ENCODE measurements at regions not wholly inside any gene's neighbourhood (a gene's known extent, or its start where the extent isn't known, plus 50 kb on each side); places are given as distances from the start of the nearest gene placed in this dataset.
"Not testable (repeated sequence)": the region's sequence is repeated elsewhere in the genome, so short reads cannot be mapped to it uniquely, and the experiment has no call there.

DNA sequence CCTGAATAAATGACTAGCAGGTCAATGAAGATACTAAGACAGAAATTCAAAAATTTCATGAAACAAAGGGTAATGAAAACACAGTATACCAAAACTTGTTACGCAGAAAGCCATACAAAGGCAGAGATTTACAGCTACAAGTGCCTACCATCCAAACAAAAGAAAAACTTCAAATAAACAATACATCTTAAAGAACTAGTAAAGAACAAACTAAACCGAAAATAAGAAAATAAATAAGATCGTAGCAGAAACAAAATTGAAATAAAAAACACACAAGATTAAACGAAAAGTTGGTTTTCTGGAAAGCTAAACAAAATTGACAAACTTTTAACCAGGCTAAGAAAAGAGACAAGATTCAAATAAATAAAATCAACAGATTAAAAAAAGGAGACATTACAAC is 51.5 kb downstream of the VPREB1 start:
- DNase-seq (ENCODE audit: low read depth), result not testable (repeated sequence)

DNA sequence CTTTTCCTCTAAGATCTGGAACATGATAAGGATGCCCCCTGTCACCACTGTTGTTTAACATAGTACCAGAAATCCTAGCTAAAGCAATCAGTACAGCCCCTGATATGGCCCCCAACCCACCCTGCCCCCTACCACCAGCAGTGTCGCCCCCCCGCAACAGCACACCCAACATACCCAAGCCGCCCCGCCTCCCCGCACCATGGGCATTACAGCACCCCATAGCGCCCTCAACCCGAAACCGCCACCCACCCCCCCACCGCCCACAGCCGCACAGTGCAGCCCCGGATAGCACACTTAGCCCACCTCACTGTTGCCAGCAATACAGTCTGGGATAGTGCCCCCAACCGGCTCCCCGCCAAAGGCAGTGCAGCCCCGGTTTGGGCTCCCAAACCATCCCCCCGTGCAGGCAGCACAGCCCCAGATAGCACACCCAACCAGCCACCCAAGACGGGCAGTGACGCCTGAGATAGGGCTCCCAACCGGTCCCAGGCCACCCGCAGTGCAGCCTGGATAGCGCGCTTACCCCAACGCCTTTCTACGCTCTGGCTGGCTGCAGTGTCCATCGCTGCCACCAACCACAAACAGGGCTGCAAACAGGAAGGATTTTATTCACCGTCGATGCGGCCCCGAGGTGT is 52.7 kb downstream of the VPREB1 start:
- peak; percentile 12 for DNase-seq (ENCODE audit: low read depth)

DNA sequence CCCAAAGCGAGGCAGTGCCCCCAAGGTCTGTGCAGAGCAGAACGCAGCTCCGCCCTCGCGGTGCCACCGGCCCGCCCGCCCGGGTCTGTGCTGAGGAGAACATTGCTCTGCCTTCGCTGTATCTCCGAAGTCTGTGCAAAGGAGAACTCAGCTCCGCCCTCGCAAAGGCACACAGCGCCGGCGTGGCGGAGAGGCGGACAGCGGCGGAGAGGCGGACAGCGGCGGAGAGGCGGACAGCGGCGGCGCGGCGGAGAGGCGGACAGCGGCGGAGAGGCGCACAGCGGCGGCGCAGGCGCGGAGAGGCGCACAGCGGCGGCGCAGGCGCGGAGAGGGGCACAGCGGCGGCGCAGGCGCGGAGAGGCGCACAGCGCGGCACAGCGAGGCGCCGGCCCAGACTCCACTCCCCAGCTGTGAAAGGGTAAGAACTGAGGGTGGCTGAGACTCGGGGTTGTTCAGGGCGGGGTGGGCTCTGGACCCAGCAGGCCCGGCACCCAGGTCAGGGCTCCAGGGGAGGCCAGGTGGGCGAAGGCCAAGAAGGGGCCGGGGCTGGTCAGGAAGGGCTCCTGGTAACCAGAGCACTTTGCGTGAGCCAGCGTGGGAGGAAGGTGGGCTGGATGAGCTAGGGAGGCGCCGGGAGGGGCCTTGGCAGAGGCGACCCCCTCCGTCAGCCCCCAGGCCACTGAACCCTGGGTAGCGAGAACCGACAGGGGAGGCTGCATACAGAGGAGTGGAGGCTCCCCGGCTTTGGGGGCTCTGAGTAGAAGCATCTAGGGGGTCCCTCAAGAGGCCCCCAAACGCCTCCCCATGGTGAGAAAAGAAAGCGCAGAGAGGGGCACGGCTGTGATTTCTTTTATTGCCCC is 53.4 kb downstream of the VPREB1 start:
- peak; percentile 59 for DNase-seq (ENCODE audit: low read depth)

DNA sequence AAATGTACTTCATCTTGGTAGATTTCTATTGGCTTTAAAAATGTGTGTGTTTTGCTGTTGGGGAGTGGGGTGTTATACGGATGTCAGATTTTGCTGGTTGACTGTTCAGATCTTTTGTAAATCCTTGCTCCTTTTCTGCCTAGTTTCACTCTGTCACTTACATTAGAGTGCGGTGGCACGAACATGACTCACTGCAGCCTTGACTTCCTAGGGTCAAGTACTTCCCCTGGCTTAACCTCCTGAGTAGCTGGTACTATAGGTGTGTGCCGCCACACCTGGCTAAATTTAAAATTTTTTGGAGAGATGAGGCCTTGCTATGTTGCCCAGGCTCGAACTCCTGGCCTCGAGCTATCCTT is 54.0 kb downstream of the VPREB1 start:
- not testable (repeated sequence) for DNase-seq (ENCODE audit: low read depth)

DNA sequence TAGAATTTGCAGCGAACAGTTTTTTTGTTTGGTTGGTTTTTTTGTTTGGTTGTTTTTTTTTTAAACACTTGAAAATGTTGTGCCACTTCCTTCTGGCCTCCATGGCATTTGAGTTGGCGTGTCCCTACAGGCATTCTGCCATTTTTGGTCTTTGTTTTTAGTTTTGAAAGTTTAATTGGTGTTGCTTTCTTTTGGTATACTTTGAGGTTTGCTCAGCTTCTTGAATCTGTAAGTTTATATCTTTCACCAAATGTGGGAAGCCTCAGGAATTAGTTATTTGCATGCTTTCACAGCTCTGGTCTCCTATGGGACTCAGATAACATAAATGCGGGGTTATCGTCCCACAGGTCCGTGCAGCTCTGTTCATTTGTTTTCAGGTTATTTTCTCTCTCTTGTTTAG is 55.9 kb downstream of the VPREB1 start:
- not testable (repeated sequence) for DNase-seq (ENCODE audit: low read depth)

DNA sequence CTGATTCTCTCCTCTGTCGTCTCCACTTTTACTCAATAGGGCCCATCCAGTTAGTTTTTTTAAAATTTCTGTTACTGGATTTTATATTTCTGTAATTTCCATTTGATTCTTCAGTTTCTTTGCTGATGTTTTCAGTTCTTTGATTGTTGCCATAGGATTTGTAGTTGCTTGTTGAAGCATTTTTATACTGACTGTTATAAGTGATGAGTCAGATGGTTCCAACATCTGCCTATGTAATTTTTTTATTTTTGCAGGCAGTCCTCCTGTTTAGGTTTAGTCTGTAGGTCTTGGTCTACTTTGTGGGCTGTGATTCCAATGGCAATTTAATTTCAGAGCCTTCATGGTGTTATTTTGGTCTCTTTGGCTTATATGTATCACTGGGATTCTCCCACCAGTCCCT is 56.4 kb downstream of the VPREB1 start:
- DNase-seq (ENCODE audit: low read depth), result not testable (repeated sequence)

DNA sequence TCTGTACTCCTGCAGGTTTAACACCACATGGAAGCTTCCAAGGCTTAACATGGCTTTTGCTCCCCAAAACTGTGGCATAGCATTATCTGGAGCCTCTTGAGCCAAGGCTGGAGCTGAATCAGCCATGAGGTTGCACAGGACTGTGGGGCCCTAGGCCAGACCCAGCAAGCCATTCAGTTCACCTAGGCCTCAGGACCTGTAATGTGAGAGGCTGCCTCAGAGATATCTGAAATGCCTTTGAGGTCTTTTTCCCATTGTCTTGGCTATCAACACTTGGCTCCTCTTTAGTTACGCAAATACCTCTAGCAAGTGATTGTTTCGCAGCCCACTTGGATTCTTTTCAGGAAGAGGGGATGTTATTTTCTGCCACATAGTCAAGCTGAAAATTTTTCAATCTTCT is 72.0 kb downstream of the VPREB1 start:
- DNase-seq (ENCODE audit: low read depth), result no peak

DNA sequence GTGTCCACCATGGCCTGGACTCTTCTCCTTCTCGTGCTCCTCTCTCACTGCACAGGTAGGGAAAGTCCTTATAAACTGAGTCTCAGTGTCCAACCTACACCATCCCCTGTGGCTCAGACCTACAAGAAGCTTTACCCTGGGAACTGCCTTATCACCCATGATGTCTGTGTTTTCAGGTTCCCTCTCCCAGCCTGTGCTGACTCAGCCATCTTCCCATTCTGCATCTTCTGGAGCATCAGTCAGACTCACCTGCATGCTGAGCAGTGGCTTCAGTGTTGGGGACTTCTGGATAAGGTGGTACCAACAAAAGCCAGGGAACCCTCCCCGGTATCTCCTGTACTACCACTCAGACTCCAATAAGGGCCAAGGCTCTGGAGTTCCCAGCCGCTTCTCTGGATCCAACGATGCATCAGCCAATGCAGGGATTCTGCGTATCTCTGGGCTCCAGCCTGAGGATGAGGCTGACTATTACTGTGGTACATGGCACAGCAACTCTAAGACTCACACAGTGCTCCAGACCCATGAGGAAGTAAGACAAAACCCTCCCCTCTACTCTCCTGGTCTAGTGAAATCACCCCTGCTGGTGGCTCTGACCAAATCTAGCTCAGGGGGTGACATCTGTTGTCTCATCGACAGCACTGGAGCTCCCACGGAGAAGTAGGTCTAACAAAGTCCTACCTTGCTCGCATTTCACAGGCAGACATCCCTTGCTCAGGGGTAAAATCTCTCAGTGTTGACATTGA is 74.3 kb downstream of the VPREB1 start:
- no peak for DNase-seq (ENCODE audit: low read depth)

DNA sequence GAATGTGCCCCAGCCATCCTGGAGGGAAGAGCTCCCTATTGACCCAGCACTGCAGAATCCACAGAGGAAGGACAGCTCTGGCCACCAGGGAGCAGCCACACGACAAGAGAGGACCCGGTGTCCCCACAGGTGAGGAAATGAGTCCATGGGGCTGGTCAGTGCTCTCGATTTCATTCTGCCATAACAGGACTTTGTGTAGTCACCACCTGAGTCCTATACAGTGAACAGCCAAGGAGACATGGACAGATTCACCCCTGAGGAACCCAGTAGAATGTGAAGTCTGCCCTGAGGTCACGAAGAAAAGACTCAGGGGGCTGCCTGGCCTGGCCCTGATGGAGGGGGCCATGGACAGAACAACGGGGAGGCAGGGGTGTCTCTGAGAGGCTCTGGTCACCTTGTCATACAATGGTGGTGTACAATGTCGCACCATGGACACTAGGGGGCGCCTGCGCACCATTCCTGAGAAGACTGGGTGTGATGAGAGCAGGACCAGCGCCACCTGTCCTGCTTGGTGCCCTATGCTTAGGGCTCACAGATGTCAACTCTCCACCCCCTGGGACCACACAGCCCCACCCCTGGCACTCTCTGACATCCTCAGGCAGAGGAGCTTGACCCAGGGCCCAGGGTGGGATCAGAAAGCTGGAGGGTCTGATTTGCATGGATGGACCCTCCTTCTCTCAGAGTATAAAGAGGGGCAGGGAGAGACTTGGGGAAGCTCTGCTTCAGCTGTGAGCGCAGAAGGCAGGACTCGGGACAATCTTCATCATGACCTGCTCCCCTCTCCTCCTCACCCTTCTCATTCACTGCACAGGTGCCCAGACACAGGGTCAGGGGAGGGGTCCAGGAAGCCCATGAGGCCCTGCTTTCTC is 77.4 kb downstream of the VPREB1 start:
- DNase-seq (ENCODE audit: low read depth), result peak; percentile 63

DNA sequence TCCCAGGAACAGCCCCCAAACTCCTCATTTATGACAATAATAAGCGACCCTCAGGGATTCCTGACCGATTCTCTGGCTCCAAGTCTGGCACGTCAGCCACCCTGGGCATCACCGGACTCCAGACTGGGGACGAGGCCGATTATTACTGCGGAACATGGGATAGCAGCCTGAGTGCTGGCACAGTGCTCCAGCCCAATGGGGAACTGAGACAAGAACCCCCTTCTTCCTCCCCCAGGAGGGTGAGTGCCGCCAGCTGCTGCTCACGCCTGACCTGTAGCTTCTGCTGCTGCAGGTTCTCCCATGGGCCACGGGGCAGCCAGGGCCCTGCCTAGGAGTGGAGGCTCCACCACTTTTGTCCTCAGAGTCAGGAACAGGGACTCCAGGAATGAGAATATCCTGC is 78.2 kb downstream of the VPREB1 start:
- no peak for DNase-seq (ENCODE audit: low read depth)

DNA sequence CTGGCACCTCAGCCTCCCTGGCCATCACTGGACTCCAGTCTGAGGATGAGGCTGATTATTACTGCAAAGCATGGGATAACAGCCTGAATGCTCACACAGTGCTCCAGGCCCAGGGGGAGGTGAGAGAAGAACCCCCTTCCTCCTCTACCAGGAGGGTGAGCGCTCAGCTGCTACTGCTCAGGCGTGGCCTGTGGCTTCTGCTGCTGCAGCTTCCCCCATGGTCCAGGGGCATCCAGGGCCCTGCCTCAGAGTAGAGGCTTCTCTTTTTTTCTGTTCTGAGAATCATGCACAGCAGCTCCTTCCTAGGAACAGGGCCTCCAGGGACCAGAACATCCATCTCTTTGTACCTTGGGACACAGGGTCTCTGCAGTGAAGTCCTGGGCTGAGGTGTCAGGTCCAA is 83.1 kb downstream of the VPREB1 start:
- DNase-seq (ENCODE audit: low read depth), result no peak

DNA sequence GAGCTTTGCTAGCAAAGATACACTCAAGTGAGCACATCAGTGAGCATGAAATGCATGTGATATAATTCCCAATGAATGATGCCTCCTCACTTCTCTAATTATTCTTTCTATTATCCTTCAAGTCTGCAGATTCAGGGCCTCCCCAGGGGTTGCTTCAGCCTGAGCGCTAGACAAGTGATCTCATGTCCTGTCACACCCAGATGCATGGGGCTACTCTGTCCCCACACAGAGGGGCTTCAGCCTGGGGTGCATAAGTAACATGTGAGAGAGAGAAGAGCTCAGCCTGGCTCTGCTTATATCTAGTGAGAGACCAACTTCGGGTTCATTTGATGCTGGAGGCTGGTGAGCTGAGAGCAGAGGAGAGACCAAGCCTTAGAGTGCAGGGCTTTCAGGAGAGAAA is 85.2 kb downstream of the VPREB1 start:
- no peak for DNase-seq (ENCODE audit: low read depth)

DNA sequence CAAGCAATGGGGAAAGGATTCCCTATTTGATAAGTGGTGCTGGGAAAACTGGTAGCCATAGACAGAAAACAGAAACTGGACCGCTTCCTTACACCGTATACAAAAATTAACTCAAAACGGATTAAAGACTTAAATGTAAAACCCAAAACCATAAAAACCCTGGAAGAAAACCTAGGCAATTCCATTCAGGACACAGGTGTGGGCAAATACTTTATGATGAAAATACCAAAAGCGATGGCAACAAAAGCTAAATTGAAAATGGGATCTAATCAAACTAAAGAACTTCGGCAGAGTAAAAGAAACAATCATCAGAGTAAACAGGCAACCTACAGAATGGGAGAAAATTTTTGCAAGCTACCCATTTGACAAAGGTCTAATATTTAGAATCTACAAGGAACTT is 91.1 kb downstream of the VPREB1 start:
- DNase-seq (ENCODE audit: low read depth), result not testable (repeated sequence)

DNA sequence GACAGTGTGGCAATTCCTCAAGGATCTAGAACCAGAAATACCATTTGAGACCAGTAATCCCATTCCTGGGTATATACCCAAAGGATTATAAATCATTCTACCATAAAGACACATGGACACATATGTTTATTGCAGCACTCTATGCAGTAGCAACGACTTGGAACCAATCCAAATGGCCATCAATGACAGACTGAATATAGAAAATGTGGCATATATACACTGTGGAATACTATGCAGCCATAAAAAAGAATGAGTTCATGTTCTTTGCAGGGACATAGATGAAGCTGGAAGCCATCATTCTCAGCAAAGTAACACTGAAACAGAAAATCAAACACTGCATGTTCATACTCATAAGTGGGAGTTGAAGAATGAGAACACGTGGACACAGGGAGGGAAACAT is 91.7 kb downstream of the VPREB1 start:
- not testable (repeated sequence) for DNase-seq (ENCODE audit: low read depth)

DNA sequence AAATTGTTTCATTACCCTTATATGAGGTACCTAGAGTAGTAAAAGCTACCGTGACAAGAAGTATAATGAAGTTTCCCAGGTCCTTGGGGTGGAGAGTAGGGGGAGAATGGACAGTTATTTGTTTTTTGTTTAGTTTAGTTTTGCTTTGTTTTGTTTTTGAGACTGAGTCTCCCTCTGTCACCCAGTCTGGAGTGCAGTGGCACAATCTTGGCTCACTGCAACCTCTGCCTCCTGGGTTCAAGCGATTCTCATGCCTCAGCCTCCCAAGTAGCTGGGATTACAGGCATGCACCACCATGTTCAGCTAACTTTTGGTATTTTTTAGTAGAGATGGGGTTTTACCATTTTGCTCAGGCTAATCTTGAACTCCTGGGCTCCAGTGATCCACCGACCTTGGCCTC is 94.2 kb downstream of the VPREB1 start:
- DNase-seq (ENCODE audit: low read depth), result not testable (repeated sequence)

DNA sequence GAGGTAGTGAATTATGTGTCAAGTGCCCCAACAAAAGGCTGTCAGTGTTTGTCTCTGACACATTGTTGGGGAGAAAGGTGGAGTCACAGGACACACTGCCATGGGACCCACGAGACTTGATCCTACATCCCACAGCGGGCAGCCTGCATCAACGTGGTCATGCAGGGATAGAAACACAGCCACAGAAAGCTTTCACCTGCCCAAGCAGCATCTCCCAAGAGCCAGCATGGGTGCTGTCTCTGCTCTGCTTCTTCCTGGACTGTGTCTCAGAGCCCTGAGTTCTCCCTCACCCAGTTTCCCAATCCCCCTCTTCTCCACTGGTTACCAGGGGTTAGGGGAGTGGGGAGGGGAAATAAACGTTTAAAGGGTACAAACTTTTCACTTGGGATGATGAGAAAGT is 97.2 kb downstream of the VPREB1 start:
- DNase-seq (ENCODE audit: low read depth), result no peak

DNA sequence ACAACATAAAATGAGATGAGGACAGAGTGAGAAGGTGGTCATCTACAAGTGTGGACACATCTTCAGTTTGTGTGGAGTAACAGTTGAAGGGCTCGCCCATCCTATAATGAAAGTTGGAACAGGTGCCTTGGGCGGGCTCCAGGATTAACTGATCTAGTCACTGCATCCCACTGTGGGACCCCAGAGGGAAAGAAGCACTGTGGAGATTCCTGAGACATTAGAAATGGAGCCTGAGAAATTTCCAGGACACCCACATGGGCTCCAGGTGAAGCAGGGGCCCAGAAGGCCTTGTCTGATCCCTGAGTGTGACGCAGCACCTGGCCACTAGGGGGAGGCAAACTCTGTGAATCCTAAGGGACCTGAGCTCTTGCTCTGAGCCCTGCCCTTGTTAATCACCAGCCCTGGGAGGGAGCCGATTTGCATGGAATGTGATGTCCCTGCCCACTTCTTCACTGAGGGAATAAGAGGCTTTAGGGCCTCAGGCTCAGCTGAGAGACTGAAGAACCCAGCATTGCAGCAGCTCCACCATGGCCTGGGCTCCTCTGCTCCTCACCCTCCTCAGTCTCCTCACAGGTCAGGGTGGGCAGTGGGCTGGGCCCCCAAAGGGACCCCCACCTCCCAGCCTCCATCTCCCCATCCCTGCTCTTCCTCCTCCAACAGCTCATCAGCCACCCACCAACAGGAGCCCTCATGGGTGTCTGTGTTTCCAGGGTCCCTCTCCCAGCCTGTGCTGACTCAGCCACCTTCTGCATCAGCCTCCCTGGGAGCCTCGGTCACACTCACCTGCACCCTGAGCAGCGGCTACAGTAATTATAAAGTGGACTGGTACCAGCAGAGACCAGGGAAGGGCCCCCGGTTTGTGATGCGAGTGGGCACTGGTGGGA is 98.4 kb downstream of the VPREB1 start:
- DNase-seq (ENCODE audit: low read depth), result peak; percentile 12

DNA sequence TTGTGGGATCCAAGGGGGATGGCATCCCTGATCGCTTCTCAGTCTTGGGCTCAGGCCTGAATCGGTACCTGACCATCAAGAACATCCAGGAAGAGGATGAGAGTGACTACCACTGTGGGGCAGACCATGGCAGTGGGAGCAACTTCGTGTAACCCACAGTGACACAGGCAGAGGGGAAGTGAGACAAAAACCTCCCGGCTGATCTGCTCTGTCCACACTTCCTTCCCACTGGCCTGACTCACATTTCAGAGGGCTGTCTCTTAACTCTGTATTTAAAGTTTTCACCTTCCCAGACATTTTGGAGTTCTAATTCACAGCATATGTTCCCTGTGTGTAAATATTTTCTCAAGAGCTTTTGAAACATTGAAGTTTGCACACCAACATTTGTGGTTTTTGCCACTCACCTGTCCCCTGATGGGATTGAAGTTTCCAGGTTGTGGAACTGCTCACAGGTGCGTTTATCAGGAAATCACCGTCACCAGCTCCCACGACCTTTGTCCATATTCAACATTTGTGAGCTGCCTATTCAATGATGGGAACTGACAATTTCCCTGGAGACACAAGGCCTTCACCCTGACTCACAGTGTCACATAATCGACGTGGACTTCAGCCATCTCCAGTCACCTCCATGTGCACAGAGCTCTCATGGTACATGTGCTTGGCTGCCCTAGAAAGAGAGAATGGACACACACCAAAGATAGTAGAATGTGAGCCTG is 99.2 kb downstream of the VPREB1 start:
- no peak for DNase-seq (ENCODE audit: low read depth)

DNA sequence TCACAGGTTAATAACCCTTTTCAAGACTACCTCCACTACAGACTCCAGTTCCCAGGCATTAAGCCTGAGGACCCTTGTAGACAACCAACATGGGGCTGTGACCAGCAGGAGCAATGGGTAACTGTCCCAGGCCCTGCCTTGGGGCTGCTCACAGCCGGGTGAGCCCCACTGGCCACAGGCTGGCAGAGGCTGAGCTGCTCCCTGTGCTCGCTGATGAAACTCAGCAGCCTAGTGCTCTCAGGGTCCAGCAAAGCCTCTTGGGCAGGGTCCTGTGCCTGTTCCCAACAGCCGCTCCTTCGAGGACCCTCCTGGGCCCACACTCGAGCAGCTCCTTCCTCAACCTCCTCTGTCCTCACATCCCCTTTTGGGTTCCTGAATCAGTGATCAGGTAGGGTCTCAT is 99.8 kb downstream of the VPREB1 start:
- no peak for DNase-seq (ENCODE audit: low read depth)

DNA sequence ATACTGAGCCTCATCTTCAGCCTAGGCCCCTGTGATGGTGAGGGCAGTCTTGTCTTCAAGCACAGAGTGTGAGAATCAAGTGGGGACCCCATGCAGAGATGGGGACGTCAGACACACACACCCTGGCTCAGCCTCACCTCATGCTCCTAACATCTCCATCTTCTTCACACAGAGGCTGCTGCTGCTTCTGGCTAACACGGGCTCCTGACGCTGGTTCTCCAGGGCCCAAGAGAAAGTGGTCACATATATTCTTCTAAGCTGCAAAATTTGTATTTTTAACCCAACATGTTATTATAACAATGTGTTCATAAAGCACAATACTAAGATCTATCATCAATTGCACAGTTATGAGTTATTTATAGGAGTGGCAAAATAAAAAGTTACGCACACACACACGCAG is 101.2 kb downstream of the VPREB1 start:
- DNase-seq (ENCODE audit: low read depth), result no peak

Measured in HT1080 (cell line).